IMR-90 (cell line): ENCODE measurements at regions not wholly inside any gene's neighbourhood (a gene's known extent, or its start where the extent isn't known, plus 50 kb on each side); places are given as distances from the start of the nearest gene placed in this dataset.
A peak's percentile ranks its signal among the peaks of the same experiment; 100 is the strongest.

ENCODE experiments used
- ATAC-seq: fragments of 200-7000 bp; cut with Tn5 transposase; 2 replicates; pipeline ENCODE4 v1.9.1; 2020; ENCODE audit warnings: low read depth, mild to moderate bottlenecking, moderate library complexity
- BruUV-seq: library from RNA; stranded (reverse); fragments of 400-500 nt; replicated peaks from 2 replicates; lab custom pipeline; 2021; lab: Mats Ljungman, UMichigan
- CTCF ChIA-PET: fragments of 300-600 bp; formaldehyde crosslinking; extraction: SDS; loops from one replicate; lab custom pipeline; 2021; ENCODE audit warnings: antibody characterized with exemption; lab: Yijun Ruan, JAX
- POLR2A ChIA-PET: fragments of 300-600 bp; sonication (Branson Sonifier 250); formaldehyde crosslinking; loops from one replicate; lab custom pipeline; 2022; ENCODE audit warnings: antibody characterized with exemption; ENCODE audit not compliant: unreplicated experiment; lab: Charles Lee
- DNase-seq: peaks from one replicate; pipeline ENCODE4 v3.0.0; 2013
- H2AFZ ChIP-seq: replicated peaks from 2 replicates; pipeline ENCODE3; 2013; ENCODE audit warnings: low read length, mild to moderate bottlenecking; ENCODE audit not compliant: poor library complexity
- H2AK5ac ChIP-seq: 2 replicates; pipeline ENCODE4 v1.6.1; 2013; ENCODE audit warnings: low read depth, low read length, inconsistent platforms
- H2AK9ac ChIP-seq: replicated peaks from 2 replicates; pipeline ENCODE3; 2013; ENCODE audit warnings: mild to moderate bottlenecking, low read depth, low read length, moderate library complexity; ENCODE audit not compliant: poor library complexity
- H2BK120ac ChIP-seq: 2 replicates; pipeline ENCODE4 v1.6.1; 2013; ENCODE audit warnings: low read depth, low read length, inconsistent platforms
- H2BK15ac ChIP-seq: 3 replicates; pipeline ENCODE4 v1.6.1; 2013; ENCODE audit warnings: low read depth, low read length, inconsistent platforms
- H2BK20ac ChIP-seq: 2 replicates; pipeline ENCODE4 v1.6.1; 2013; ENCODE audit warnings: low read depth, mild to moderate bottlenecking, inconsistent platforms, low read length, moderate library complexity
- H2BK5ac ChIP-seq: 2 replicates; pipeline ENCODE4 v1.6.1; 2013; ENCODE audit warnings: mild to moderate bottlenecking, low read depth, low read length, inconsistent platforms; ENCODE audit not compliant: poor library complexity, severe bottlenecking
- H3K14ac ChIP-seq: replicated peaks from 2 replicates; pipeline ENCODE4 v1.6.1; 2013; ENCODE audit warnings: low read depth, low read length, inconsistent platforms
- H3K18ac ChIP-seq: 2 replicates; pipeline ENCODE4 v1.6.1; 2013; ENCODE audit warnings: low read depth, low read length, control low read depth
- H3K23ac ChIP-seq: 2 replicates; pipeline ENCODE4 v1.6.1; 2013; ENCODE audit warnings: low read depth, low read length, inconsistent platforms
- H3K27ac ChIP-seq: 2 replicates; pipeline ENCODE4 v1.5.1; 2013; ENCODE audit warnings: mild to moderate bottlenecking, control low read depth, low read length; ENCODE audit not compliant: insufficient read depth
- H3K27me3 ChIP-seq: 2 replicates; pipeline ENCODE4 v1.6.1; 2013; ENCODE audit warnings: low read length; ENCODE audit not compliant: control insufficient read depth, insufficient read depth
- H3K36me3 ChIP-seq: 2 replicates; pipeline ENCODE4 v1.6.1; 2013; ENCODE audit warnings: low read length, mixed read lengths; ENCODE audit not compliant: control insufficient read depth, insufficient read depth
- H3K4ac ChIP-seq: 2 replicates; pipeline ENCODE4 v1.6.1; 2013; ENCODE audit warnings: low read depth, low read length, inconsistent platforms
- H3K4me1 ChIP-seq: 2 replicates; pipeline ENCODE4 v1.6.1; 2013; ENCODE audit warnings: low read length, mixed read lengths; ENCODE audit not compliant: control insufficient read depth, insufficient read depth
- H3K4me2 ChIP-seq: 2 replicates; pipeline ENCODE4 v1.6.1; 2013; ENCODE audit warnings: low read depth, mild to moderate bottlenecking, control low read depth, low read length, moderate library complexity
- H3K4me3 ChIP-seq: 2 replicates; pipeline ENCODE4 v1.5.1; 2013; ENCODE audit warnings: low read depth, mild to moderate bottlenecking, control low read depth, low read length, moderate library complexity; ENCODE audit not compliant: insufficient read depth
- H3K56ac ChIP-seq: 2 replicates; pipeline ENCODE4 v1.6.1; 2013; ENCODE audit warnings: low read length, inconsistent platforms; ENCODE audit not compliant: insufficient read depth; ENCODE audit errors: extremely low read depth
- H3K79me1 ChIP-seq, 2 experiments: 2 replicates each; pipeline ENCODE4 v1.6.1; 2013; ENCODE audit warnings: low read length in 2 of 2, inconsistent platforms in 1 of 2, low read depth in 1 of 2
- H3K9ac ChIP-seq: 2 replicates; pipeline ENCODE4 v1.6.1; 2013; ENCODE audit warnings: low read depth, low read length, control low read depth
- H3K9me1 ChIP-seq: 2 replicates; pipeline ENCODE4 v1.6.1; 2013; ENCODE audit warnings: low read length, inconsistent platforms; ENCODE audit not compliant: insufficient read depth
- H3K9me3 ChIP-seq: 2 replicates; pipeline ENCODE4 v1.6.1; 2013; ENCODE audit warnings: low read length; ENCODE audit not compliant: control insufficient read depth, insufficient read depth
- H4K20me1 ChIP-seq: 2 replicates; pipeline ENCODE4 v1.6.1; 2013; ENCODE audit warnings: low read length, inconsistent platforms; ENCODE audit not compliant: insufficient read depth
- H4K5ac ChIP-seq: 2 replicates; pipeline ENCODE4 v1.6.1; 2013; ENCODE audit warnings: mild to moderate bottlenecking, low read depth, low read length, control low read depth
- H4K8ac ChIP-seq, 2 experiments: 2 replicates each; pipeline ENCODE4 v1.6.1; 2013; ENCODE audit warnings: low read depth in 2 of 2, low read length in 2 of 2, control low read depth in 1 of 2, inconsistent platforms in 1 of 2
- H4K91ac ChIP-seq: 2 replicates; pipeline ENCODE4 v1.6.1; 2013; ENCODE audit warnings: low read depth, low read length, inconsistent platforms; ENCODE audit not compliant: insufficient read depth
- BHLHE40 ChIP-seq: fragments of 150-350 bp; IDR thresholded peaks from 2 replicates; pipeline ENCODE4 v1.6.1; 2016; ENCODE audit warnings: mild to moderate bottlenecking, low read depth, low read length
- CHD1 ChIP-seq: IDR thresholded peaks from 2 replicates; pipeline ENCODE4 v1.6.1; 2012; ENCODE audit warnings: low read depth, low read length, improper control_type of control experiment
- ELK1 ChIP-seq: fragments of 150-350 bp; IDR thresholded peaks from 2 replicates; pipeline ENCODE4 v1.6.1; 2016; ENCODE audit warnings: low read depth, mild to moderate bottlenecking, low read length, moderate library complexity, borderline replicate concordance
- MXI1 ChIP-seq: IDR thresholded peaks from 2 replicates; pipeline ENCODE4 v1.6.1; 2012; ENCODE audit warnings: low read depth, mild to moderate bottlenecking, low read length, moderate library complexity, borderline replicate concordance
- USF2 ChIP-seq: fragments of 150-350 bp; IDR thresholded peaks from 2 replicates; pipeline ENCODE4 v1.6.1; 2017; ENCODE audit warnings: mild to moderate bottlenecking, antibody characterized with exemption, low read length, low read depth
- WGBS, 2 experiments: methylation state at CpG; one replicate each; pipeline versions ENCODE4 v1.1.5 to v1.1.7; 2013; ENCODE audit warnings: missing lambda C conversion rate in 2 of 2; ENCODE audit not compliant: insufficient read length in 1 of 2; ENCODE audit errors: extremely low coverage in 2 of 2; 5-methylcytosine and 5-hydroxymethylcytosine counted together
- dilution Hi-C: fragments of 300-500 bp; cut with HindIII; formaldehyde crosslinking; loops from one replicate; pipeline ENCODE4 v1.14.3; 2018; ENCODE audit warnings: low sequenced_read_pairs; ENCODE audit not compliant: unreplicated experiment
- in situ Hi-C: fragments of 300-500 bp; cut with MboI; formaldehyde crosslinking; loops from 3 replicates; pipeline ENCODE4 v1.14.3; 2019; ENCODE audit warnings: low sequenced_read_pairs, inconsistent platforms, mixed read lengths
- intact Hi-C: fragments of 100-400 bp; cut with micrococcal nuclease; formaldehyde crosslinking; loops from 2 replicates; pipeline ENCODE4 v1.10.0; 2022

- intact Hi-C loops, result no loop called here
- no peak overlapping the region for H3K4me3 ChIP-seq
- no peak overlapping the region for H4K91ac ChIP-seq
- no peak overlapping the region for H3K27ac ChIP-seq
- no peak for ATAC-seq
- no peak overlapping the region for H4K5ac ChIP-seq
- no peak overlapping the region for H3K23ac ChIP-seq
- no peak for DNase-seq
- CTCF ChIA-PET, result no interaction called here
- dilution Hi-C loops, result no loop called here
- POLR2A ChIA-PET, result no interaction called here
- no peak overlapping the region for H3K56ac ChIP-seq
- no peak overlapping the region for H3K18ac ChIP-seq
- H3K27me3 ChIP-seq, result no peaks in the 10 kb centered on the region
- peaks cover 2% of the 10 kb centered on the region for H3K9me1 ChIP-seq
- H2BK15ac ChIP-seq, result no peak overlapping the region
- no peaks in the 10 kb centered on the region for H3K79me1 ChIP-seq
- in situ Hi-C loops, result no loop called here
- no peak overlapping the region for H3K9ac ChIP-seq
- no peak overlapping the region for H2AK9ac ChIP-seq
- peaks cover 13% of the 10 kb centered on the region for H3K9me3 ChIP-seq
- H3K4me1 ChIP-seq, result peaks cover 1% of the 10 kb centered on the region; the same call in 1 of the 2 replicates
- no peak overlapping the region for H2BK20ac ChIP-seq
- no peak overlapping the region for H2AFZ ChIP-seq
- no peak for TF ChIP-seq BHLHE40
- TF ChIP-seq CHD1, result no peak
- TF ChIP-seq USF2, result no peak
- no peak for TF ChIP-seq ELK1
- no peak for TF ChIP-seq MXI1
- H2AK5ac ChIP-seq, result no peak overlapping the region
- H2BK120ac ChIP-seq, result no peak overlapping the region
- H4K8ac ChIP-seq, result no peak overlapping the region; a peak in 1 of 4 replicates
- no peaks in the 10 kb centered on the region for H3K36me3 ChIP-seq
- H2BK5ac ChIP-seq, result peak overlapping the region; percentile 22
- no peak overlapping the region for H3K4ac ChIP-seq
- H4K20me1 ChIP-seq, result no peaks in the 10 kb centered on the region
- no TSS peak for BruUV-seq
- H3K14ac ChIP-seq, result no peak overlapping the region
- WGBS, 2 experiments, result no CpG with 5 or more reads among the region's 2 CpGs
- no peak overlapping the region for H3K4me2 ChIP-seq
Measured at GRCh38 chr5:56622141-56622540, 193.2 kb upstream of the MAP3K1 start.
